Adipose tissue (tissue), 3 donors: ENCODE measurements at regions not wholly inside any gene's neighbourhood (a gene's known extent, or its start where the extent isn't known, plus 50 kb on each side); places are given as distances from the start of the nearest gene placed in this dataset.
"Not testable (repeated sequence)": the region's sequence is repeated elsewhere in the genome, so short reads cannot be mapped to it uniquely, and the experiment has no call there.

Experiments used
- H3K27ac ChIP-seq: one replicate; pipeline ENCODE4 v1.5.1; 2013; ENCODE audit warnings: low read depth, low read length
- WGBS, 3 donors: extraction: QIAGEN DNeasy Blood & Tissue Kit; methylation state at CpG; one replicate each; pipeline ENCODE4 v1.1.7; 2013; 5-methylcytosine and 5-hydroxymethylcytosine counted together
- donor health status: healthy with polysubstance abuse.
- donor health status: Bipolar disorder and iron deficiency.
- donor health status: healthy.

GRCh38 chr4:3871881-3872833 is 106.0 kb downstream of the ADRA2C start:
- 9 to 12% (median 12%) methylated on average over 53 to 59 of the region's 59 CpGs for whole genome bisulfite sequencing, 3 donors
- no peak overlapping the region for H3K27ac ChIP-seq

GRCh38 chr4:3872834-3873313 is 106.7 kb downstream of the ADRA2C start:
- WGBS, 3 donors, result 59 to 71% (median 68%) methylated on average over 16 to 17 of the region's 17 CpGs
- no peak overlapping the region for H3K27ac ChIP-seq

- WGBS, 3 donors, result 22 to 37% (median 27%) methylated on average over 14 of the region's 14 CpGs
- no peak overlapping the region for H3K27ac ChIP-seq
These were observed 107.3 kb downstream of the ADRA2C start for GRCh38 chr4:3873408-3874027.

GRCh38 chr4:3874028-3874415 is 107.8 kb downstream of the ADRA2C start:
- 73 to 83% (median 76%) methylated on average over 16 of the region's 16 CpGs for WGBS, 3 donors
- no peak overlapping the region for H3K27ac ChIP-seq

GRCh38 chr4:3874525-3875110 is 108.4 kb downstream of the ADRA2C start:
- H3K27ac ChIP-seq, result no peak overlapping the region
- 61 to 67% (median 64%) methylated on average over 11 of the region's 11 CpGs for WGBS, 3 donors

GRCh38 chr4:3875466-3875865 is 109.3 kb downstream of the ADRA2C start:
- no peak overlapping the region for H3K27ac ChIP-seq
- WGBS, 3 donors, result 49 to 72% (median 66%) methylated on average over 4 of the region's 4 CpGs

- not testable (repeated sequence) for H3K27ac ChIP-seq
- WGBS, 3 donors, result 65 to 81% (median 73%) methylated on average over 16 to 18 of the region's 24 CpGs
These were observed 110.1 kb downstream of the ADRA2C start for GRCh38 chr4:3876057-3876845.

GRCh38 chr4:3877236-3877635 is 111.1 kb downstream of the ADRA2C start:
- H3K27ac ChIP-seq, result no peak overlapping the region

GRCh38 chr4:3877868-3878267 is 111.7 kb downstream of the ADRA2C start:
- no peak overlapping the region for H3K27ac ChIP-seq
- WGBS, 3 donors, result 80 to 100% (median 84%) methylated on average over 1 of the region's 1 CpG

- H3K27ac ChIP-seq, result no peak overlapping the region
- 66 to 87% (median 86%) methylated on average over 2 of the region's 2 CpGs for WGBS, 3 donors
These were observed 112.5 kb downstream of the ADRA2C start for GRCh38 chr4:3878678-3879077.

GRCh38 chr4:3879681-3880614 is 113.8 kb downstream of the ADRA2C start:
- no peak overlapping the region for H3K27ac ChIP-seq
- 5 to 10% (median 6%) methylated on average over 43 to 46 of the region's 46 CpGs for WGBS, 3 donors

GRCh38 chr4:3880615-3881120 is 114.5 kb downstream of the ADRA2C start:
- WGBS, 3 donors, result 3 to 7% (median 6%) methylated on average over 18 of the region's 18 CpGs
- H3K27ac ChIP-seq, result no peak overlapping the region

GRCh38 chr4:3882316-3882885 is 116.2 kb downstream of the ADRA2C start:
- WGBS, 3 donors, result 68 to 72% (median 68%) methylated on average over 11 to 12 of the region's 12 CpGs
- H3K27ac ChIP-seq, result not testable (repeated sequence)

- H3K27ac ChIP-seq, result not testable (repeated sequence)
- 60 to 75% (median 69%) methylated on average over 5 of the region's 5 CpGs for WGBS, 3 donors
These were observed 118.1 kb downstream of the ADRA2C start for GRCh38 chr4:3884261-3884660.

- 33 to 51% (median 34%) methylated on average over 5 to 8 of the region's 8 CpGs for WGBS, 3 donors
- H3K27ac ChIP-seq, result not testable (repeated sequence)
These were observed 127.4 kb downstream of the ADRA2C start for GRCh38 chr4:3893590-3893989.

- WGBS, 3 donors, result 69 to 88% (median 87%) methylated on average over 20 of the region's 20 CpGs
- H3K27ac ChIP-seq, result not testable (repeated sequence)
These were observed 128.1 kb downstream of the ADRA2C start for GRCh38 chr4:3894086-3894959.
